ENCODE measurements at regions not wholly inside any gene's neighbourhood (a gene's known extent, or its start where the extent isn't known, plus 50 kb on each side); places are given as distances from the start of the nearest gene placed in this dataset.

- DNase-seq (ENCODE audit: low read depth, low spot score), result no peak
- in situ Hi-C loops (cut with HindIII; ENCODE audit: low pct_unique_long_range_greater_than_20kb, low sequenced_read_pairs), result no loop called here
Observed at GRCh38 chr7:68492359-68492690, 1106.0 kb upstream of the AUTS2 start.

- in situ Hi-C loops (cut with HindIII; ENCODE audit: low pct_unique_long_range_greater_than_20kb, low sequenced_read_pairs), result no loop called here
- DNase-seq (ENCODE audit: low read depth, low spot score), result no peak
Observed at GRCh38 chr7:68503400-68503799, 1094.9 kb upstream of the AUTS2 start.

DNA sequence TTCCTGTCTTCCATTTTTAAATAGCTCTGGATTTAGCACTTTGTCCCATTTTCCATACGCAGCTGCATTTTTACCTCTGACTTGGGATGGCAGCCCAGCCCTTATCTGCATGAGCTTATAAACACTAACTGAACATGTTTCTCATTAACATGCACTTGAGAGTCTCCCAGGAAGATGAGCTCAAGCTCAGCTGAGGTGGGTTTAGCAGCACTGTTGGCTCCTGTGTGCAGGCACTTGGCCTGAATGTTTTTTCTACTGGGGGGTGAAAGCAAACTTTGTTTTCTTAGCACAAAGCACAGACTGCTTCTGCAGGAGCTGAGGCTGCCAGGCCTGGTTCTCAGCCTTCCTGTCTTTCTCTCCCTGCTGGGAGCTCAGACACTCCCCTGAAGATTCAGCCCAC is 1093.6 kb upstream of the AUTS2 start:
- in situ Hi-C loops (cut with HindIII; ENCODE audit: low pct_unique_long_range_greater_than_20kb, low sequenced_read_pairs), result no loop called here
- no peak for DNase-seq (ENCODE audit: low read depth, low spot score)

- in situ Hi-C loops (cut with HindIII; ENCODE audit: low pct_unique_long_range_greater_than_20kb, low sequenced_read_pairs), result no loop called here
- no peak for DNase-seq (ENCODE audit: low read depth, low spot score)
Observed at GRCh38 chr7:68505721-68506120, 1092.6 kb upstream of the AUTS2 start.

DNA sequence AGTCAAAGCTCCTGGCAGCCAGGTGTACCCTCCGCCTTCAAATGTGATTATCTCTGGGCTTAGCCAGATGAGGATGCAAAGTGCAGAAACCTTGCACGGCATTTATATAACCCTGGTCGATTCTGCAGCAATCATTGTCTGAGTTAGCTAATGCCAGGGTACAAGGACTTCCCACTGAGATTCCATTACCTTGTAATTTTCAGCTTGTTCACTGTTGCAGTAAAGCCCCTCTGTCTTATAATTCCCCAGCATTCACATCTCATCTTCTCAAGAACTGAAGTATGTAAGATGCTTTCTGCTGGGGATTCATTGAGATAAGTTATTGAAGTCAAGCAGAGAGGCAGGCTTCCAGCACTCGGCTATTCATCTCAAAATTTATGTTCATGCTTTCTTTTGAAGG is 1090.6 kb upstream of the AUTS2 start:
- in situ Hi-C loops (cut with HindIII; ENCODE audit: low pct_unique_long_range_greater_than_20kb, low sequenced_read_pairs), result no loop called here
- DNase-seq (ENCODE audit: low read depth, low spot score), result no peak

DNA sequence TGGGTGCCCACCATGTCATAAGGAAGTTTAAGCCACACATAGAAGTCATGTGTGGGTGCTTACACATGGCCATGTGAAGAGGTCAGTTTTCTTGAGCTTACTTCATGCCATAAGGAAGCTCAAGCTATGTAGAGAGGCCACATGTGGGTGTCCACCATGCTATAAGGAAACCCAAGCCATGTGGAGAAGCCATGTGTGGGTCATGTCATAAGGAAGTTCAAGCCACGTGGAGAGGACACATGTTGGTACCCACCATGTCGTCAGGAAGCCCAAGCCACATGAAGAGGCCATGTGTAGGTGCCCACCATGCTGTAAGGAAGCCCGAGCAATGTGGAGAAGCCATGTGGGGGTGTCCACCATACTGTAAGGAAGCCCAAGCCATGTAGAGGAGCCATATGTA is 1089.2 kb upstream of the AUTS2 start:
- no peak for DNase-seq (ENCODE audit: low read depth, low spot score)
- in situ Hi-C loops (cut with HindIII; ENCODE audit: low pct_unique_long_range_greater_than_20kb, low sequenced_read_pairs), result no loop called here

- DNase-seq (ENCODE audit: low read depth, low spot score), result no peak
- in situ Hi-C loops (cut with HindIII; ENCODE audit: low pct_unique_long_range_greater_than_20kb, low sequenced_read_pairs), result no loop called here
Observed at GRCh38 chr7:68509603-68510002, 1088.7 kb upstream of the AUTS2 start.

DNA sequence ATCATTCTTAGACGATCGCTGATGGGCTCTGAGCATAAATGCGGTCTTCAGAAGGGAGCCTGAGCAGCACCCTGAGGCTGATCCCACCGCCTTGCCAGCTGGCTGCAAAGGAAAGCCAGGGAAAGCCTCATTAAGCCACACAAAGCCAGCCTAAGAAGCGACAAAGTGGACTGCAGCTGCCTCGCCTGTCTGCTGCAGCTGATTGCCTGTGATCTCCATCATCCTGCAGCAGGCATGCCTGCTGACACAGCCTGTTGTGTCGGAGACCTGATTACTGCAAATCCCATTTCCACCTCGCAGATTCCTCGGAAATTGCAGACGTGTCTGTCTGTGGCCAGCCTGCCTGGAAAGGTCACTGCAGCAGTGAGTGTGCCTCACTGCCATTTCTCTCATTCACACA is 1087.0 kb upstream of the AUTS2 start:
- DNase-seq (ENCODE audit: low read depth, low spot score), result no peak
- in situ Hi-C loops (cut with HindIII; ENCODE audit: low pct_unique_long_range_greater_than_20kb, low sequenced_read_pairs), result no loop called here

GRCh38 chr7:68512466-68512865 is 1085.8 kb upstream of the AUTS2 start:
- in situ Hi-C loops (cut with HindIII; ENCODE audit: low pct_unique_long_range_greater_than_20kb, low sequenced_read_pairs), result no loop called here

DNA sequence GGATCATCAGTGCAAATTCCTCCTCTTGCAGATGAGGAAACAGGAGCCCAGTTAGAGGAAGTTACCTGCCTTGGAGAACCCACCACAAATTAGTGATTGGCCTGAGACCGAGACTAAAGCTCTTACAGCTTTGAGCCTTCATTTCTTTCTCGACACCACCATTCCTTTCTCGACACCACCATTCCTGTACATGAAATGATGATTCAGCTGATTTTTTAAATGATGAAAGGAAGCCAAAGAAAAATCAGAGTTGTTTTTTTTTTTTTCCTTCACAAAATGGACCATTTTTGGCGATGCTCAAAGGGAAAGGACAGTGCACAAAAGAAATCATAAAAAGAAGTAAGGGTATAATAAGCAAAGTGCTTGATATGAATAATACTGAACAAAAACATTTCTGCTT is 1080.2 kb upstream of the AUTS2 start:
- in situ Hi-C loops (cut with HindIII; ENCODE audit: low pct_unique_long_range_greater_than_20kb, low sequenced_read_pairs), result no loop called here

More at GRCh38 chr7:68512466-68512865, 1085.8 kb upstream of the AUTS2 start:
- DNase-seq (ENCODE audit: low read depth, low spot score), result peak; percentile 33

GRCh38 chr7:68524126-68524525 is 1074.1 kb upstream of the AUTS2 start:
- DNase-seq (ENCODE audit: low read depth, low spot score), result no peak
- in situ Hi-C loops (cut with HindIII; ENCODE audit: low pct_unique_long_range_greater_than_20kb, low sequenced_read_pairs), result no loop called here

More for the DNA sequence above, 1080.2 kb upstream of the AUTS2 start:
- no peak for DNase-seq (ENCODE audit: low read depth, low spot score)

GRCh38 chr7:68529221-68529620 is 1069.1 kb upstream of the AUTS2 start:
- no peak for DNase-seq (ENCODE audit: low read depth, low spot score)
- in situ Hi-C loops (cut with HindIII; ENCODE audit: low pct_unique_long_range_greater_than_20kb, low sequenced_read_pairs), result no loop called here

GRCh38 chr7:68535266-68535665 is 1063.0 kb upstream of the AUTS2 start:
- DNase-seq (ENCODE audit: low read depth, low spot score), result no peak
- in situ Hi-C loops (cut with HindIII; ENCODE audit: low pct_unique_long_range_greater_than_20kb, low sequenced_read_pairs), result no loop called here

- no peak for DNase-seq (ENCODE audit: low read depth, low spot score)
- in situ Hi-C loops (cut with HindIII; ENCODE audit: low pct_unique_long_range_greater_than_20kb, low sequenced_read_pairs), result no loop called here
Observed at GRCh38 chr7:68537051-68537773, 1061.1 kb upstream of the AUTS2 start.

DNA sequence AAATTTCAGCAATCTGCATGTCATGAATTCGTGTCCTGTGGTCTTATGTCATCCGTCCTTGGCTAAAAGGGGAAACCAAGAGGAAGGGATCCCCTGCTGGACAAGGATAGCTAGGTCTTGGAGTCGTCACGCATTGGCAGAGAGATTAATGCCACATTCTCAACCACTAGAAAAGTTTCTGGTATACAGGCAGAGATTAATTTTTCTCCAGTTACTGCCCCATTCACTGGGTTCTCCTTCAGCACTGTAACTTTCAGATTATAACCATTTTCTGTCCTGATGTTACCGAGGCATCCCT is 1060.6 kb upstream of the AUTS2 start:
- DNase-seq (ENCODE audit: low read depth, low spot score), result peak; percentile 19
- in situ Hi-C loops (cut with HindIII; ENCODE audit: low pct_unique_long_range_greater_than_20kb, low sequenced_read_pairs), result no loop called here

GRCh38 chr7:68542831-68543230 is 1055.4 kb upstream of the AUTS2 start:
- no peak for DNase-seq (ENCODE audit: low read depth, low spot score)
- in situ Hi-C loops (cut with HindIII; ENCODE audit: low pct_unique_long_range_greater_than_20kb, low sequenced_read_pairs), result no loop called here

GRCh38 chr7:68544851-68545250 is 1053.4 kb upstream of the AUTS2 start:
- in situ Hi-C loops (cut with HindIII; ENCODE audit: low pct_unique_long_range_greater_than_20kb, low sequenced_read_pairs), result no loop called here

DNA sequence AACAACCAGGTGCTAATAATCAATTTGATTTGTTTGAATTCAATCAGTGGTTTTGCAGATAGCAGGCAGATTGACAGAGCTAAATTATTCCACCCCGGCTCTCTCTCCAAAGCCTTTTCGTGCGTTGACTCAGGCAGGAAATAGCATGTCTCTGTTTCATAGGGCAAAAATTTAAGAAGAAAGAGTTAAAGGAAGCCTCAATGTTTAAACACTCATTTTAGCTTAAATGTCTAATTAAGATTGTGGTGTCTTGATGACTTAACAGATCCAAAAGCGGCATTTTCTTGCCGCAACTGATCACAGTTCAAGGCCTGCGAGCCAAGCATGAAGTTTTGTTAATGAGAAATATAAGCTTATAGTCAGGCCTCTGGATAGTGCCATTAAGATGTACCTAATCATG is 1051.1 kb upstream of the AUTS2 start:
- in situ Hi-C loops (cut with HindIII; ENCODE audit: low pct_unique_long_range_greater_than_20kb, low sequenced_read_pairs), result no loop called here
- no peak for DNase-seq (ENCODE audit: low read depth, low spot score)

More at GRCh38 chr7:68544851-68545250, 1053.4 kb upstream of the AUTS2 start:
- no peak for DNase-seq (ENCODE audit: low read depth, low spot score)

GRCh38 chr7:68547799-68548198 is 1050.5 kb upstream of the AUTS2 start:
- DNase-seq (ENCODE audit: low read depth, low spot score), result no peak
- in situ Hi-C loops (cut with HindIII; ENCODE audit: low pct_unique_long_range_greater_than_20kb, low sequenced_read_pairs), result no loop called here

DNA sequence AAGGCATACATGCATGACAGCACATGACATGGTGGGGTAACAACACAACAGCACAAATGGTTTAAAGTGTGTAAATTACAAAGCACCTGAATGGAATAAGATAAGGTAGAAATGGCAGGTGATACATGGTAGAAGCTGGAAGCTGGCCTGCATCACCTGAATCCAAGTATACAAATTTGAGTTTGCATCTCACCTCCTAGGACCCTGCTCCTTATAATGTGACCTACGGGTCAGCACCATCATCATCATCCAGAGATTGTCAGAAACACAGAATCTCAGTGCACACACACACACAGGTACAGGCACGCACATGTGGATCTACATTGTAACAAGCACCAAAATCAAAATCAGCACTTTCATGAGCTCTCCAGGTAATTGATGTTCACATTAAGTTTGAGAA is 1048.2 kb upstream of the AUTS2 start:
- DNase-seq (ENCODE audit: low read depth, low spot score), result no peak
- in situ Hi-C loops (cut with HindIII; ENCODE audit: low pct_unique_long_range_greater_than_20kb, low sequenced_read_pairs), result no loop called here
